HG03442 (cell line): ENCODE measurements at regions not wholly inside any gene's neighbourhood (a gene's known extent, or its start where the extent isn't known, plus 50 kb on each side); places are given as distances from the start of the nearest gene placed in this dataset.
A peak's percentile ranks its signal among the peaks of the same experiment; 100 is the strongest.
"Not testable (repeated sequence)": the region's sequence is repeated elsewhere in the genome, so short reads cannot be mapped to it uniquely, and the experiment has no call there.

ENCODE experiments used
- ATAC-seq: cut with Tn5 transposase; IDR thresholded peaks from one replicate; pipeline ENCODE4 v1.9.1; 2021; ENCODE audit warnings: mild to moderate bottlenecking, moderate library complexity; ENCODE audit not compliant: unreplicated experiment

DNA sequence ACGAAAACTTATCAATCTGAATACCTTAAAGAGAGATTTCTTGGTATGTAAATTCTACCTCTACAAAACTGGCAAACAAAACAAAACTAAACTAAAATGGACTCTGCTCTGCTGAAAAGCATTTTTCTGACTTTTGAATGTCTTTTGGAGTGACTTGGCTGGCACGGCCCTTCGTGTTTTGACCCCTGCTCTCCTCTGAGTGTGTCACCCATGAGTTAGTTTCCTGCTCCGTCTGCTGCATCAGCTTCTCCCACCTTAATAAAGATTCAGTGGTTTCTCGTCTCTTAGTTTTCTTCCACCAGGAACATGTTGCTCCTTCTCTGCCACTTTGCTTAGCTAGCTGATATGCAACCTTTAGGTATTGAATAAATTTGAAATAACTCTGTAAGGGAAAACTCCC, 1084.0 kb upstream of the CDH18 start:
- ATAC-seq: no peak

DNA sequence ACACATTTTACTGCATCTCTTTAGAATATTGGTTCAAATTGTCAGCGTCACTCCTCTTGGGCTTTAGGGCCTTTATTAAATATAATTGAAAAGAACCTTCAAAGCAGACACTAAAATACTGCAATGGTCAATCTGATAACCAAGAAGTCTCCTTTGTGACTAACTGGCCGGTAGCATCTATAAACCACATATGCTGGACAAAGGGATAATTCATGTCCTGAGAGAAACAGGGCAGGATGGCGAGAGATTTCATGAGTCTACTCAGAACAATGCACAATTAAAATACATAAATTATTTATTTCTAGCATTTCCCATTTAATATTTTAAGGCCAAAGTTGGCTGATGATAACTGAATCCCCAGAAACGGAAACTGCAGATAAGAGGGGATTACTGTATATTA, 1083.4 kb upstream of the CDH18 start:
- no peak for ATAC-seq

DNA sequence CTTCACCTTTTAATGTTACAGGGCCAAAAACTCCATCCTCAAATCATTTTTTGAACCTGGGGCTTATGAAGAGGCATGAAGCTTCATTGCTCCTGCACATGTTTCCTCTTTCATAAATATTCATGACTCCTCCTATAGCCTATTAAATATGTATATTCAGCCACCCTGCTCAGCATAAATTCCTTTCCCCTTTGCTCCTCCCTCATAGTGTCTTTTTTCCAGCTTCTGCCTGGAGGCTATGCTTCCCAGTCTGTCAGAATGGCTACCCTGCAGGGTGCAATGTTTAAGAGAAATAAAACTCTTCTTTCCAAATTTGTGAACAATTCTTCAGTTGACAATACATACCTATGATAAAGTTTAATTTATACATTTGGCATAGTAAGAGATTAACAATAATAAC, 1082.9 kb upstream of the CDH18 start:
- no peak for ATAC-seq

DNA sequence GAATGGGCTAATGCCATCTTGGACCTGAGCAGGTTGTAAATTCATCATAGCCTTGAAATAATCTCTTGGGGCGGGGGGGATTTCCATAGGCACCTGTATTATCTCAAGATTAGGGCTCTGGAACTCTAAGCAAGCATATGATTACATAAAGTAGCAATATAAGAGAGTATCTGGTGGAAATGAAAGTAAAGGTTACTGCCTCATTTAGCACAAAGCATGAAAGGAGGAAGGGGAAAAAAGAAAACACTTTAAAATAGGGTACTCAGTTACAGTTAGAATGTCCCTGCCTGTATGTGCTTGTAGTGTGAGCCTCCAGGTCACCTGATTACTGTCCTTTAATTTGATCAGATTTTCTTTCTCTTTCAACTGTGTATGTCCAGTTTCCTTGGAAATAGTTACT, 1079.7 kb upstream of the CDH18 start:
- no peak for ATAC-seq

DNA sequence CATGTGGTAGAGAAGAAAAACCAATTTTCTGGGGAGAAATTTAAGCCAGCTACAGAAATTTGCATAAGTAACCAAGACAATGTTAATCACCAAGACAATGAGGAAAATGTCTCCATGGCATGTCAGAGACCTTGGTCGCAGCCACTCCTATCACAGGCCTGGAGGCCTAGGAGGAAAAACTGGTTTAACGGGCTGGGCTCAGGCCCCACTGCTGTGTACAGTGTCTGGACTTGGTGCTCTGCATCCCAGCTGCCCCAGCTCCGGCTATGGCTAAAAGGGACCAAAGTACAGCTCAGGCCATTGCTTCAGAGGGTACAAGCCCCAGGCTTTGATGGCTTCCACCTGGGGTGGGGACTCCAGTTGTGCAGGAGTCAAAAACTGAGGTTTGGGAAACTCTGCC, 1075.1 kb upstream of the CDH18 start:
- no peak for ATAC-seq

DNA sequence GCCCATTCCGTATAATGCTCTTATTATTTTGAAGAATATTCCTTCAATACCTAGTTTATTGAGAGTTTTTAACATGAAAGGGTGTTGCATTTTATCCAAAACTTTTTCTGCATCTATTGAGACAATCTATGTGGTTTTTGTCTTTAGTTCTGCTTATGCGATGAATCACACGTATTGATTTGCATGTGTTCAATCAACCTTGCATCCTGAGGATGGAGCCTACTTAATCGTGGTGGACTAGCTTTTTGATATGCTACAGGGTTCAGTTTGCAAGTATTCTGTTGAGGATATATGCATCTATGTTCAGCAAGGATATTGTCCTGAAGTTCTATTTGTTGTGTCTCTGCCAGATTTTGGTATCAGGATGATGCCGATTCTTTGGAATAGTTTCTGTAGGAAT, 1070.3 kb upstream of the CDH18 start:
- ATAC-seq: peak; percentile 98

DNA sequence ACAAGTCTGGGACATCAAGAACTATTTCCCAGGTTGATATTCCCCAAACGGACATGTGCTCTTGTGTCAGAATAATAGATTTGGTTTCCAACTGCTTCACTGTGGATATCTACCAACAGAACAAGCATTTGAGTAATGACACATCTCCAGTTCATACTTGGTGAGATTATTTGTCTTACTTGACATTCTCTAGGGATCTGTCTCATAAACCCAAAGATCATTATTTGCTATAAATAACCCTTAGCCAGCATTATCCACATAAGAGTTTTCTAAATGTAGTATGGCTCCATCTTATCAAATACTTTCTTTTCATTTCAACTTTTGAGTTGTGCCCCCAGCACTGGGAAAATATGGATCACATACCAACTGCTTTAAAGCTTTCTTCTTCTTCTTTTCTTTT, 1063.9 kb upstream of the CDH18 start:
- ATAC-seq: no peak

DNA sequence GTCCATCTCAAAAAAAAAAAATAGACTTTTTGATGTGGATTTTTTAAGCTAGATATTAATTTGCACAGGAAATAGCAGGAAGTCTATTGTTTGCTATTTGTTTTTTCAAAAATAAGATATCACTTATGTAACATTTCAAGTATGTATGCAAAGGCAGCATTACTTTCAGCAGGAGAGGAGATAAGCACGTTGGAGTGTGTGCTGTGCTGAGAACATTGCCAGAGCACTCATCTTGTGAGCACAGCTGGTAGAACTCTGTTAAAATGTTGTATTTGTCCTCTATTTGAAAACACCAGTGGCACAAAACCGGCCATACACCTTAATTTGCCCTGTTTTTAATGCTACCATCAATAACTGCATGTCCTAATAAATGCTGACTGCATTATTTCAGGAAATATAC, 1061.9 kb upstream of the CDH18 start:
- no peak for ATAC-seq

DNA sequence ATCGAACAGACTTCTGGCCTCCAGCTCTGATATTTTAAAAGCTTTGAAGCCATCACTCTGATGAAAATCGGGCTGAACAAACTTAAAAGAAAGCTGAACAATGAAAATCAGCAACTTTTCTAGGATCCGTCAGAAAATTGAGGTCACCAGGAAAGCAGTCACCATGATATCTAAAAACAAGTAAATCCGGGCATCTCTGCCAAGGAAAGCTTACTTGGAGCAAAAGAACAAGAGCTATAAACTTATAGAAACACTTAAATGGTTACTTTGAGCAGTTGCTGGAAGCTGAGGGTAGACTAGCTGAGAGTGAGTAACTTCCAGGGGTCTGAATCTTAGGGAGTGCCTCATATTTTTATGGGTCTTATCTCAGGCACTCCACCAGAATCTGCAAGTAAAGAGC, 1043.0 kb upstream of the CDH18 start:
- ATAC-seq: no peak

DNA sequence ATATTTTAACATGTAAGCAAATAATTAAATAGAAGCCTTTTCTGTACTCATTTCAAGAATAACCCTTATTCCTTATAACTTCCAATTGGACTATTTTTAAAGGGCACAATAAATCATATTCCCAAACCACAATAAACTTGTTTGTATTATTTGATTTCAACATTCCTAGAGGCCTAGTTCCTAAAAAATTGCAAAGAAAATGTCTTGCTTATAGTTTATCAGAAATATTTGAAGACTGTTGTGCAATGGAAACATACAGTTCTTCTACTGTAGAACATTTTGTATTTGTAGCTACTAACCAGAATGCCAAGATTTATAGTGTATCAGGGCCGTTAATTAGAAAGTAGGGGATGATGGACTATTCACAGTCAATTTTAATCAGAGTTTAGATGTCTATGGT, 1037.0 kb upstream of the CDH18 start:
- ATAC-seq: no peak

DNA sequence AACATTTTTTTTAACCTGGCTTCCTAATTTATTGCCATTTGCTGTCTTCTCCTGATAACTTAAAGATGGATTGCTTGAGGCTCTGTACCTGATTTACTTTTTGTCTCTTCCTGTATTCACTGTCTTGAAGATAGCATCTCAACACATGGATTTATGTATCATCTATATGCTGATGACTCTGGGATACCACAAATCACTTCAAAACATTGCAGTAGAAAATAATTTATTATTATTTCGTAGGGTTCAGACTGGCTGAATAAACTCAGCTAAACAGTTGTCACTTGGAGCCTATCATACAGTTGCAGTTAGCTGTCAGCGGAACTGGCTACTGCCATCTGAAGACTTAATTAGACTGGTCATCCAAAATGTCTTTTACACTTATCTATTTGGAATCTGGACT, 1025.2 kb upstream of the CDH18 start:
- no peak for ATAC-seq

DNA sequence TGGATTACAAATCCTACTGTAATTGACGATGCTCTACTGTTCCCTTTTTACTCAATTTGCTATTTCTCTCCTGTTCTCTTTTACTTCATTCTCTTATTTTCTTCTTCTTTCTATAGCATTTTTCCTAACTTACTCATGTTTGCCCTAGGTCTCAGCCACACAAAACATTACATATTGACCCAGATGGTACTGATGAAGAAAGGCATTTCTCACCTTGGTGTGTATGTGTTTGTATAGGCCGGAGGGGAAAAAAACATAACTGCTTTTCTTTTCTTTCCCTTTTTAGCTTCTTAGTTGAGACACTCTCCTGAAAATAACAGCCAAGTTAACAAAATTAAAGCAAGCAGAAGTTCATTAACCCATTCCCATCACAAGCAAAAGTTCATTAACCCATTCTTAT, 1019.8 kb upstream of the CDH18 start:
- no peak for ATAC-seq

DNA sequence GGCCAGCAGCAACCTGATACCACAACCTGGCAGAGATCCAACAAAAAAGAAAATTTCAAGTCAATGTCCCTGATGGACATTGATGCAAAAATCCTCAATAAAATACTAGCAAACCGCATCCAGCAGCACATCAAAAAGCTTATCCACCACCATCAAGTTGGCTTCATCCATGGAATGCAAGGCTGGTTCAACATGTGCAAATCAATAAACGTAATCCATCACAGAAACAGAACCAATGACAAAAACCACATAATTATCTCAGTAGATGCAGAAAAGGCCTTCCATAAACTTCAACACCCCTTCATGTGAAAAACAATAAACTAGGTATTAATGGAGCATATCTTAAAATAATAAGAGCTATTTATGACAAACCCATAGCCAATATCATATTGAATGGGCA, 1000.9 kb upstream of the CDH18 start:
- not testable (repeated sequence) for ATAC-seq

DNA sequence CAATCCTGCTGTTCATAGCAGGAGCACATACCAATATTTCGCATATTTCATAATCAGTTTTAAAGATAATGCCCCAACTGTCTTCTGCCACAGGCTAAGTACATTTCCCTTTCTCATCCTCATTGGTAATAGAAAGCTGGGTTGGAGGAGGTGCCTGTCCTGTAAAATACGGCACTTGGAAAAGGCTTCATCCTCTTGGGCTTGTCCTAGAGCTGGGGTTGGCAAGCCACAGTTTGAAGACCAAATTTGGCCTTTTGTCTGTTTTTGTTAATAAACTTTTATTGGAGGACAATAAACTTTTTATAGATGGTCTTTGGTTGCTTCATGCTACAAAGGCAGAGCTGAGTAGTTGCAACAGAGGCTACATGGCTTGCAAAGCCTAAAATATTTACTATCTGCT, 997.8 kb upstream of the CDH18 start:
- ATAC-seq: no peak

DNA sequence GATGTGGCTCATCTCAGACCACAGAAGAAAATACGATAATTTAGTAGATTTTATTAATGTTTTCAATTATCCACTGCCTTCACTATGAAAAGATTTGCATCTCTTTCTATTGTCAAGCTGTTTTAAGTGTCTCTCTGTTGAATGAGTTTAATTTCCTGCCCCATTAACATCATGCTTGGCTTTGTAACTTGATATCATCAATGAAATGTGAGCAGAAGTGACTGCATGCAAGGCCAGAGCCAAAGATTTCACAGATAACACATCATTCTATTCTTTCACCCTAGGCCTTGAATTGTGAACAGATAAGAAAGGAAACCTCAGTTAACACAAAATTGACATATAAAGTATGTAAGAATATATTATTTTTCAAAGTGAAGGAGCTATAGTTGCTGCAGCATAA, 986.4 kb upstream of the CDH18 start:
- no peak for ATAC-seq

DNA sequence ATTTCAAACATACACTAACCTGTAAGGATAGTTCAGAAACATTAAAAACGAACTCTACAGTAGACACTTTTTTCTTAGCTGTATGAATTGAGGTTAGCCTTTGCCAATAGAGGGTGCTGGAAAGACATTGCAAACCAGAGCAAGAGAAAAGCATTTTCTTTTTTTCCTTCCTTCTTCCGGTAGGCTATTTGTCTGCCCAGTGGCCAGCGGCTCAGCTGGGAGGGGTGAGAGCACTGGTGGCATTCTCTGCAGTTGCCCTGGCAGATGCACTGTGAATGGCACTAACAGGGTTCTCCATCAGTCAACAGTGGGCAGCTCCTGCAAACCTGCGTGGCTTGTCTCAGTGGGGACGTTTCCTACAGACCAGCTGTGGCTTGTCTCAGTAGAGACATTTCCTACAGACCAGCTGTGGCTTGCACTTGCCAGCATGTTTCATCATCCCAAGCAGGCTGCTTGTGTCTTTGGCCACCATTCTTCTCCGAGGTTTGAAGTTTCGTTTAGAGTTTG, 984.5 kb upstream of the CDH18 start:
- ATAC-seq: peak; percentile 92

DNA sequence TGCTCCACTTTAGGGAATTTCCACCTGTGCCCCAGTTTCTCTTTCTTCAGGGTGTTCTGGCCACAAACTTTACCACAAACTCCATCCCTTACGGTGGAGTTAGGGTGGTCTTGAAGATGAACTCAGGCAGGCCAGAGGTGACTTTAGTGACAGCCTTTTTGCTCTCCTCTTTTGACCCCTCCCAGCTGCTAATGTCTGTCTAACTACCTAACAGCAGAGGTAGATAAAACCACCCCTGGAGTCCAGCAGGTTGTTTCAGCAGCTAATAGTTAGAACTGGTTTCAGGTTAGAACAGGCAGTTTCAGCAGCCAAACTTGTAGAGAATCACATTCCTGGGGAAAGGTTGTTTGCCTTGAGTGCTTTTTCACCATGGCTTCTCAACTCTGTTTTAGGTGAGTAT, 971.3 kb upstream of the CDH18 start:
- ATAC-seq: no peak

DNA sequence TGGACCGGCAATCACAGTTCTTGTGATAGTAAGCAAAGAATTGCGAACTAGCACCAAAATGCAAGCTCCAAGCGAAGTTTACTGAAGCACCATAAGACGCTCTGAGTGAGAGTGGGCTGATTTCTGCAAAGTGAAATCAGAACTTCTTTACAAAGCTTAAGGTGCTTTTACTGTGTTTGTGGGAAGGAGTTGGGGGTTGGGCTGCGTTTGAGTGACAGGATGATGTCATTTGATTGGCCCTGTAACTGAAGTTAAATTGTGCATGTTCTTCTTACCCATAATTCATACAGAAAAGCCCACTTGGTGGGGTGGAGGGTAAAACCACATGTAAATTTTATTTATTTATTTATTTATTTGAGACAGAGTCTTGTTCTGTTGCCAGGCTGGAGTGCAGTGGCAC, 970.6 kb upstream of the CDH18 start:
- ATAC-seq: no peak

DNA sequence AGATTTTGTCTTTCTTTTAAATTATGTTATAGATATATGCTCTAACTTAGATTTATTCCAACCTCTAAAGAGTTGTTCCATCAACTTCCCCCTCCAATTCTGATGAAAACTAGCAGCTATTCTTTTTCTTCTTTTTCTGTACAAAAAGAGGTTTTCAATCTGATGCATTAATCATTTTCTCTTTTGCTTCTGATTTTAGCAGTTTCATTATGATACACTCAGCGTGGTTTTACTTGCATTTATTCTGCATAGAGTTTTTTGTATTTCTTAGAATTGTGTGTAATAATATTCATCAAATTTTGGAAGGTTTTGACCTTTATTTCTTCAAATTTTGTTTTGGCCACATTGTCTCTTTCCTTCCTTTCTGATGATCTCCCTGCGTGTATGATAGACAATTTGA, 968.1 kb upstream of the CDH18 start:
- peak; percentile 52 for ATAC-seq

DNA sequence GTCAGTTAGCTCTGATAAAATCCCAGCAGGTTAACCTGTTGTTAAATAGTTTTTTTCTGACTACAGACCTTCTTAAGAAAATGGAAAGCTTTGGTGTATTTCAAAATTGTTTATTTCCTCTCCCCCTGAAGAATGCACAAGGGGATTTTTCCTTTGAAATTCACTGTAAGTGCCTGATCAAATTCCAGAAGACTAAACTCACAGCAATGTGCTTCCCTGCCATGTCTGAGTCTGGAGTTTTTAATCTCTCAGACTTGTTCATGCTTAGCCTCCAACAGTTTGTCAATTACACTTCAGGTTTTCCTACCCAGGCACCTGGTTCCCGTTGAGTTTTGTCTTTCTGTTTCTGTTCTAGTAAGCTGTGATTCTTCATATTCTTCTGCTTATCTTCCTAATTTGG, 961.6 kb upstream of the CDH18 start:
- ATAC-seq: no peak

DNA sequence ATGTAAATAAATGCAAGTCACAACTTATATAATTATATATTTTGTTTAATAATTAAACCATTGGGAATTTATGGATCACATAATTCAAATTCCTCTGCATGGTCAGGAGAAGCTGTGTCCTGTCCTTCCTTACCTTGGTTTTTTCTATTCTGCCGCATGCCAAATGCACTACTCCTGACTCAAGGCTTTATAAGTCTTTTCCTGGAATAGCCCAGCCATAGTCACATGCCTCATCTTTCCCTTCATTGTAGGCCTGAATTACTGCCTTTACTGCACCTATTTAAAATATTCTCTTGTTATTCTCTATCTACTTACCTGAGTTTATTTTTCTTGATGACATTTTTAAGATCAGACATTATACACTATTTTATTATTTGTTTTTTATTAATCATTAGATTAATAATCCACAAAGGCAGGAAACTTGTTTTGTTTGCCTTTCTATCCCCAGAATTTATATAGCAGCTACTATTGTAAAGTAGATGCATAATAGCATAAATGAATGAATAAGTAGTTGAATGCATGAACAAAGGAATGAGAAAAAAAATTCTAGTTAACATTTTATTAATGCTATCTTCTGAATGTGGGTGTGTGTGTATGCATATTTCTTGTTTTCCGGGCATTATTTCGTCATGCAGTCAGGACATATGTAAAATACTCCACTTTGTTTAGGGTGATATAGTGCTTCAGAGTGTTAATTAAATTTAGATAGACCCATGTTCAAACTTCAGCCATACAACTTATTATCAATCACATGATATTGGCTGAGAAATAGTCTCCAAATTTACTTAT, 955.4 kb upstream of the CDH18 start:
- ATAC-seq: not testable (repeated sequence)

DNA sequence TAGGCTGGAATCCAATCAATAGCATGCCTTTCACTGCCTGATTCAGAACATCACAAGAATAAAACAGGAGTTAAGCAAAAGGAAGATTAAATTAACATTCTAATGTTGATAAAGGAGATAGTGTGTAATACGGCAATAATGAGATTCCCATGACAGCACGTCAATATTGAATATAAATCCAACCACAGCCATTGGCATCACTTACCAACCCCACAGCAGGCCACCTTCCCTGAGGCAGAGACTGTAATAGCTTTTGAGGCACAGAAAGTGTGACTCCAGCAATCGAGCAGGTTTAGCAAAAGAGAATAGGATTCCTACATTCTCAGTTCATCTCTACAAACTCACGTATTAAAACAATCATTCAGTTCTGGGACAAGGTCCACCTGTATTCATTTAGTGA, 954.6 kb upstream of the CDH18 start:
- ATAC-seq: not testable (repeated sequence)

DNA sequence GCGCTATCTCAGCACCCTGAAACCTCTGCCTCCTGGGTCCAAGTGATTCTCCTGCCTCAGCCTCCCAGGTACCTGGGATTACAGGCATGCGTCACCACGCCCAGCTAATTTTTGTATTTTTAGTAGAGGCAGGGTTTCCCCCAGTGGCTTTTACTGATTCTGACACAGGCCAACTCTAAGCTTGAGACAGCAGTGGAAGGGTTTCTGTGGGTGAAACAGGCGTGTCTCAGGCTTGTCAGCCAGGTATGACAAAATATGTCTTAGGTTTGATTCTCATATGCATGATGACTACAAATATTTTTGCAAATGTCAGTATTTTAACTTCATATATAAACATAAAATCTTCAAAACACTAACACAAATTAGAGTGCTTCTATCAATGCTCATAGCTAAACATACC, 952.8 kb upstream of the CDH18 start:
- ATAC-seq: not testable (repeated sequence)
